ENCODE measurements at regions not wholly inside any gene's neighbourhood (a gene's known extent, or its start where the extent isn't known, plus 50 kb on each side); places are given as distances from the start of the nearest gene placed in this dataset.

- TF ChIP-seq MLLT1 (IDR thresholded peaks at IDR 0.05) (no peak), VEZF1 (CRISPR knock-in tag; IDR thresholded peaks at IDR 0.05) (no peak), ARID4B (CRISPR knock-in tag; IDR thresholded peaks at IDR 0.05) (no peak), ZNF347 (CRISPR knock-in tag; IDR thresholded peaks at IDR 0.05; ENCODE audit: low read depth) (no peak), ZBTB5 (IDR thresholded peaks at IDR 0.05) (no peak), PCBP2 (IDR thresholded peaks at IDR 0.05; ENCODE audit: low read depth, low read length, poor library complexity, severe bottlenecking) (no peak), KAT8 (IDR thresholded peaks at IDR 0.05; ENCODE audit: low read depth) (no peak), HDAC8 (tag; IDR thresholded peaks at IDR 0.05) (no peak), EHMT2 (IDR thresholded peaks at IDR 0.05) (no peak), ZNF696 (CRISPR knock-in tag; conservative IDR thresholded peaks at IDR 0.05) (no peak), CBX5 (IDR thresholded peaks at IDR 0.05; ENCODE audit: borderline replicate concordance, low read depth) (no peak), ZBTB12 (CRISPR knock-in tag; IDR thresholded peaks at IDR 0.05) (no peak), JUN (IDR thresholded peaks at IDR 0.05; ENCODE audit: borderline replicate concordance, low read depth, low read length) (peak; percentile 69; the same call in 1 of the 2 replicates), JUN (CRISPR knock-in tag; IDR thresholded peaks at IDR 0.05; ENCODE audit: borderline replicate concordance) (no peak), ZNF668 (CRISPR knock-in tag; IDR thresholded peaks at IDR 0.05) (no peak), TAF9B (IDR thresholded peaks at IDR 0.05; ENCODE audit: partially characterized antibody) (peak; percentile 25)
These were observed 69.4 kb upstream of the KIT start (continued) for GRCh38 chr4:54588404-54588803.
